ENCODE measurements at regions not wholly inside any gene's neighbourhood (a gene's known extent, or its start where the extent isn't known, plus 50 kb on each side); places are given as distances from the start of the nearest gene placed in this dataset.

GRCh38 chr22:48275412-48275811 is 1513.0 kb downstream of the TBC1D22A start:
- H3K9me2 ChIP-seq (replicated peaks; ENCODE audit: insufficient read depth, low read length): no peaks in the 10 kb centered on the region

GRCh38 chr22:48270731-48271130 is 1508.3 kb downstream of the TBC1D22A start:
- Histone ChIP-seq H3K4me1 (ENCODE audit: low read length) (no peaks in the 10 kb centered on the region), H3K27ac (ENCODE audit: low read length) (no peak overlapping the region), H3K36me3 (replicated peaks; ENCODE audit: insufficient read depth, low read length) (no peaks in the 10 kb centered on the region), H3K9ac (ENCODE audit: low read length) (no peak overlapping the region), H3K4me3 (ENCODE audit: low read length) (no peak overlapping the region), H3K9me3 (replicated peaks; ENCODE audit: insufficient read depth, low read length) (no peaks in the 10 kb centered on the region), H3K79me2 (ENCODE audit: low read length) (no peaks in the 10 kb centered on the region), H3F3A (ENCODE audit: insufficient read depth, low read length) (no peaks in the 10 kb centered on the region), H3K9me2 (replicated peaks; ENCODE audit: insufficient read depth, low read length) (no peaks in the 10 kb centered on the region), H4K20me1 (ENCODE audit: insufficient read depth, low read length) (no peaks in the 10 kb centered on the region), H3K27me3 (replicated peaks; ENCODE audit: insufficient read depth, low read length) (no peaks in the 10 kb centered on the region), H3K4me2 (ENCODE audit: low read depth, low read length) (no peak overlapping the region), H2AFZ (ENCODE audit: low read length) (no peak overlapping the region)
- no peak for TF ChIP-seq CTCF (IDR thresholded peaks at IDR 0.05; ENCODE audit: low read length)
- no peak for TF ChIP-seq EZH2 (optimal IDR thresholded peaks at IDR 0.05; ENCODE audit: low read depth, low read length)
- TF ChIP-seq EZH2phosphoT487 (IDR thresholded peaks at IDR 0.05; ENCODE audit: low read length): no peak
- DNase-seq: peak; percentile 2

More at GRCh38 chr22:48275412-48275811, 1513.0 kb downstream of the TBC1D22A start:
- TF ChIP-seq EZH2phosphoT487 (IDR thresholded peaks at IDR 0.05; ENCODE audit: low read length): no peak
- no peak for TF ChIP-seq CTCF (IDR thresholded peaks at IDR 0.05; ENCODE audit: low read length)
- TF ChIP-seq EZH2 (optimal IDR thresholded peaks at IDR 0.05; ENCODE audit: low read depth, low read length): no peak
- Histone ChIP-seq H3K9ac (ENCODE audit: low read length) (no peak overlapping the region), H4K20me1 (ENCODE audit: insufficient read depth, low read length) (no peaks in the 10 kb centered on the region), H3K9me3 (replicated peaks; ENCODE audit: insufficient read depth, low read length) (no peaks in the 10 kb centered on the region), H3F3A (ENCODE audit: insufficient read depth, low read length) (no peaks in the 10 kb centered on the region), H3K4me1 (ENCODE audit: low read length) (no peaks in the 10 kb centered on the region), H3K36me3 (replicated peaks; ENCODE audit: insufficient read depth, low read length) (no peaks in the 10 kb centered on the region), H3K4me2 (ENCODE audit: low read depth, low read length) (no peak overlapping the region), H3K4me3 (ENCODE audit: low read length) (no peak overlapping the region), H3K27ac (ENCODE audit: low read length) (no peak overlapping the region), H3K79me2 (ENCODE audit: low read length) (no peaks in the 10 kb centered on the region), H3K27me3 (replicated peaks; ENCODE audit: insufficient read depth, low read length) (no peaks in the 10 kb centered on the region), H2AFZ (ENCODE audit: low read length) (no peak overlapping the region)
- peak; percentile 3 for DNase-seq

GRCh38 chr22:48268771-48269552 is 1506.5 kb downstream of the TBC1D22A start:
- Histone ChIP-seq H3K4me3 (ENCODE audit: low read length) (no peak overlapping the region), H3K9ac (ENCODE audit: low read length) (no peak overlapping the region), H3K9me2 (replicated peaks; ENCODE audit: insufficient read depth, low read length) (no peaks in the 10 kb centered on the region), H3K36me3 (replicated peaks; ENCODE audit: insufficient read depth, low read length) (no peaks in the 10 kb centered on the region), H3K27ac (ENCODE audit: low read length) (no peak overlapping the region), H4K20me1 (ENCODE audit: insufficient read depth, low read length) (no peaks in the 10 kb centered on the region), H3K9me3 (replicated peaks; ENCODE audit: insufficient read depth, low read length) (no peaks in the 10 kb centered on the region), H3K4me1 (ENCODE audit: low read length) (no peaks in the 10 kb centered on the region), H3K79me2 (ENCODE audit: low read length) (no peaks in the 10 kb centered on the region), H2AFZ (ENCODE audit: low read length) (no peak overlapping the region), H3K4me2 (ENCODE audit: low read depth, low read length) (no peak overlapping the region), H3K27me3 (replicated peaks; ENCODE audit: insufficient read depth, low read length) (no peaks in the 10 kb centered on the region), H3F3A (ENCODE audit: insufficient read depth, low read length) (no peaks in the 10 kb centered on the region)
- peak; percentile 3 for DNase-seq
- no peak for TF ChIP-seq EZH2phosphoT487 (IDR thresholded peaks at IDR 0.05; ENCODE audit: low read length)
- TF ChIP-seq CTCF (IDR thresholded peaks at IDR 0.05; ENCODE audit: low read length): no peak
- TF ChIP-seq EZH2 (optimal IDR thresholded peaks at IDR 0.05; ENCODE audit: low read depth, low read length): no peak

All from MM.1S (cell line).